Ovary (tissue), 7 donors: ENCODE measurements at regions not wholly inside any gene's neighbourhood (a gene's known extent, or its start where the extent isn't known, plus 50 kb on each side); places are given as distances from the start of the nearest gene placed in this dataset.
"Not testable (repeated sequence)": the region's sequence is repeated elsewhere in the genome, so short reads cannot be mapped to it uniquely, and the experiment has no call there.

ENCODE experiments used
- DNase-seq, 5 donors: peaks; one replicate each; pipeline ENCODE4 v3.0.0-alpha.2; 2019 to 2020
- H3K27ac ChIP-seq, 2 donors: fragments of 200-600 bp; one replicate each; pipeline versions ENCODE4 v1.5.1 to v1.8.0; 2019 to 2022
- H3K27me3 ChIP-seq: fragments of 200-600 bp; one replicate; pipeline ENCODE4 v1.8.0; 2022
- H3K36me3 ChIP-seq: fragments of 200-600 bp; sonication (generic); one replicate; pipeline ENCODE4 v1.5.1; 2019
- H3K4me1 ChIP-seq: one replicate; pipeline ENCODE4 v1.8.1; 2013; ENCODE audit warnings: mild to moderate bottlenecking, moderate library complexity; ENCODE audit not compliant: insufficient read depth
- H3K4me3 ChIP-seq: fragments of 200-600 bp; sonication (generic); one replicate; pipeline ENCODE4 v1.5.1; 2017
- H3K9me3 ChIP-seq, 2 donors: fragments of 200-600 bp in 1 of 2; sonication (generic) in 1 of 2; one replicate each; pipeline versions ENCODE4 v1.5.1 to v1.8.1; 2013 to 2019; ENCODE audit warnings: mild to moderate bottlenecking in 1 of 2, moderate library complexity in 1 of 2
- WGBS, 3 donors: extraction: QIAGEN DNeasy Blood & Tissue Kit in 1 of 3; methylation state at CpG; one replicate each; pipeline versions ENCODE4 v1.1.5 to v1.1.7; 2013 to 2017; 5-methylcytosine and 5-hydroxymethylcytosine counted together
- intact Hi-C, 4 donors: fragments of 100-400 bp; cut with DNase I; formaldehyde crosslinking; loops; one replicate each; pipeline versions ENCODE4 v1.11.0 to v1.15.1; 2022 to 2023
- donor health status: DM: no; HTN: no; CAD: no; lungs with moderate emphysema.
- donor health status: DM: no; HTN: no; CAD: no.
- donor health status: Bipolar disorder and iron deficiency.
- donor health status: DM: no; HTN: no; CAD: no.
- donor health status: DM: yes; HTN: yes; CAD: no.

DNA sequence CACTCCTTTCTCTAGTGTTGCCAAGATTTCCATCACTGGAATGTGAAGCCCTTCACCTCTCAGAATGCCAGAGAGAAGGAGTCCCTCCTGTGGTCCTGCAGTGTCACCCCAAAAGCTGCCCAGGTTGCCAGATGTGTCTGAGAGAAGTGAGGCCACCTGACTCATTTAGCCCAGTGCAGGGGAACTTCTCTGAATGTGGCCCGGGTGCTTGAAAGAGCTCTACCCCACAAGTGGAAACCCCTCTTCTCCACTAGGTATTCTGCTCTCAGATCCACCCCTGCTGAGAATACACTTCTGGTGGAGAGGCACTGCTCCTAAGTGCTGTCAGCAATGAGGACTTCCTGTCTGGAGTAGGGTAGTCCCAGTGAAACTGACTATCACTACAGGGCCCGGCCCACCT is 334.8 kb downstream of the ANAPC1 start:
- H3K4me1 ChIP-seq, H3K9me3 ChIP-seq, DNase-seq, H3K27me3 ChIP-seq, H3K36me3 ChIP-seq, H3K4me3 ChIP-seq, H3K27ac ChIP-seq, intact Hi-C loops: not testable (repeated sequence)
- 83 to 100% methylated on average over 1 of the region's 2 CpGs; no CpG with 5 or more reads in 1 of the 3 donors for WGBS, 3 donors

- H3K9me3 ChIP-seq, DNase-seq, H3K36me3 ChIP-seq, H3K27me3 ChIP-seq, H3K4me1 ChIP-seq, H3K4me3 ChIP-seq, H3K27ac ChIP-seq, intact Hi-C loops: not testable (repeated sequence)
- 17 to 33% (median 27%) methylated on average over 1 of the region's 2 CpGs for WGBS, 3 donors
Measured at GRCh38 chr2:111551428-111551827, 332.6 kb downstream of the ANAPC1 start.

DNA sequence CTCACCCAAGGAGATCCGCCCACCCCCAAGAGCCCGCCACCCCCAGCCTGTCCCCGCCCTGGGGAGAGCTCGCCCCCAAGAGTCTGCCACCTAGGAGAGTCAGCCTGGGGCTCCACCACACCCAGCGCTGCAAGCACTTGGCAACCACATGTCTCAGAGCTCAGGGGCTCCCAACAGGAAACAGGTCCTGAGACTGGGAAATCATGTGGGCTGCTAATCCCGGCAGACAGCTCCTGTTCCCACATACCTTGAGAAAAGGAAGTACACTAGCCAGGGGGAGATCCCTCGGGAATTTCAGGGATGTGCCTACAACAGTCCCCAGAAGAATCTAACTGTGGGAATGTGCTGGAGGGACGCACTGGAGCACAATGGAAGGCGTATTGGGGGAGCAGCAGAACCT is 331.4 kb downstream of the ANAPC1 start:
- H3K4me1 ChIP-seq, H3K4me3 ChIP-seq, H3K27ac ChIP-seq, H3K36me3 ChIP-seq, DNase-seq, intact Hi-C loops, H3K27me3 ChIP-seq, H3K9me3 ChIP-seq: not testable (repeated sequence)
- WGBS, 3 donors = no CpG with 5 or more reads among the region's 9 CpGs

DNA sequence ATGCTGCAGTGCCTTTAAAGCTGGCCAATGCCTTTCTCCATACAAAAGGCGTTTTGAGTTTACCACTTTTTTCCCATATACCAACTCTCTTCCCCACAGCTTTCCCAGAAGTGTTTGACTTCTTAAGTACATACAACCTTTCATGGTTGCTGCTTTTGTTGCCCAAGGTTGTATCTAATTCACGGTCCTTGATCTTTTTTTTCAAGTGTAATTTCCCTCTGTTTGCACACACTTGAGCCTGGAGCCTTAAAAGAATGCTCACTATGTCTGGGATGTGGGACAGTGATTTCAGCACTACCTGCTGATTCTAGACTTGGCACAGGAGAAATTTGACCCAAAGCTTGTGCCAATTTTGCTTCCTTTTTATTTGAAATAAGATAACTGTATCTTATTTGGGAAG is 324.7 kb downstream of the ANAPC1 start:
- DNase-seq, intact Hi-C loops, H3K36me3 ChIP-seq, H3K4me3 ChIP-seq, H3K27ac ChIP-seq, H3K9me3 ChIP-seq, H3K4me1 ChIP-seq, H3K27me3 ChIP-seq: not testable (repeated sequence)
- 57 to 84% (median 75%) methylated on average over 1 to 2 of the region's 2 CpGs for WGBS, 3 donors

GRCh38 chr2:111559814-111560213 is 324.2 kb downstream of the ANAPC1 start:
- 73 to 100% (median 95%) methylated on average over 1 to 3 of the region's 3 CpGs for WGBS, 3 donors
- H3K27ac ChIP-seq, DNase-seq, H3K36me3 ChIP-seq, H3K4me1 ChIP-seq, H3K9me3 ChIP-seq, H3K4me3 ChIP-seq, H3K27me3 ChIP-seq, intact Hi-C loops: not testable (repeated sequence)

DNA sequence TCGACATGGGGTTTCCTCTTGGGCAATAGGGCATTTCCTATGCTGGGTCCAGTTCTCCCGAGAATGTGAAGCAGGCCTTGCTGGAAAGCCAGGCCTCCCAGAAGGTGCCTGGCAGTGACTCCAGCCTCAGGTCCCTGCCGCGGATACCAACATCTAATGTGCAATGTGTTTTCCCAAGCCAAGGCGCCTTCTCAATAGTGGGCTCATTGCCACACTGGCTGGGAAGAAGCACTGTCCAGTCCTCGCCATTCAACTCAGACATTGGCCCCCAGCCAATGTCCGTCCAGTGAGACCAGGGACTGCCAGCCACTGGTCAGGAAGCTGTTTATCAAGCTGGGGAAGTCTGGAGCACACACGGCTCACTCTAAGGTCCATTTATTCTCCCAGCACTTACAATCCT is 317.9 kb downstream of the ANAPC1 start:
- H3K9me3 ChIP-seq, H3K4me3 ChIP-seq, H3K36me3 ChIP-seq, H3K4me1 ChIP-seq, H3K27ac ChIP-seq, intact Hi-C loops, H3K27me3 ChIP-seq: not testable (repeated sequence)
- peak in 1 of 5 donors; percentile 19 for DNase-seq
- WGBS, 3 donors = 54 to 60% (median 59%) methylated on average over 8 of the region's 8 CpGs

DNA sequence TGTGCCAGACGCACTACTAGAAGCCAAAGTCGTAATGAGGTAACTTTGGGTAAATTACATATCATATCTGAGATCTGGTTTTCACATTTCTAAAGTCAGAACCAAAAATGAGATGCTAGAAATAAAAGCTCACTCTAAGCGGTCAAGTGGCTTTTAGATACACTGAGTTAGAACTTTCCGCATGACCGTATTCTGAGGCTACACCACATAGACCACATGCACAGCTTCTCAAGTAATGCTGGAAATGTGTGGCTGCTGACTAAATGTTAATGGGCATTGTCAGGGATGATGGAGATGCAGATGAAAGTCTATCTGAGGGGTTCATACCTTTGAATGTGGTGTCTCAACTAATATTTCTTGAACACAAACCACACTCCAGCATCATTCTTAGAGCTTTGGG is 316.8 kb downstream of the ANAPC1 start:
- H3K27ac ChIP-seq, H3K9me3 ChIP-seq, H3K4me1 ChIP-seq, DNase-seq, H3K4me3 ChIP-seq, intact Hi-C loops, H3K27me3 ChIP-seq, H3K36me3 ChIP-seq: not testable (repeated sequence)
- 72 to 78% (median 77%) methylated on average over 5 of the region's 5 CpGs for WGBS, 3 donors

GRCh38 chr2:111569356-111570199 is 314.4 kb downstream of the ANAPC1 start:
- H3K4me3 ChIP-seq, H3K9me3 ChIP-seq, intact Hi-C loops, H3K27ac ChIP-seq, H3K36me3 ChIP-seq, H3K27me3 ChIP-seq, DNase-seq, H3K4me1 ChIP-seq: not testable (repeated sequence)
- 61 to 69% (median 68%) methylated on average over 4 of the region's 5 CpGs for WGBS, 3 donors

DNA sequence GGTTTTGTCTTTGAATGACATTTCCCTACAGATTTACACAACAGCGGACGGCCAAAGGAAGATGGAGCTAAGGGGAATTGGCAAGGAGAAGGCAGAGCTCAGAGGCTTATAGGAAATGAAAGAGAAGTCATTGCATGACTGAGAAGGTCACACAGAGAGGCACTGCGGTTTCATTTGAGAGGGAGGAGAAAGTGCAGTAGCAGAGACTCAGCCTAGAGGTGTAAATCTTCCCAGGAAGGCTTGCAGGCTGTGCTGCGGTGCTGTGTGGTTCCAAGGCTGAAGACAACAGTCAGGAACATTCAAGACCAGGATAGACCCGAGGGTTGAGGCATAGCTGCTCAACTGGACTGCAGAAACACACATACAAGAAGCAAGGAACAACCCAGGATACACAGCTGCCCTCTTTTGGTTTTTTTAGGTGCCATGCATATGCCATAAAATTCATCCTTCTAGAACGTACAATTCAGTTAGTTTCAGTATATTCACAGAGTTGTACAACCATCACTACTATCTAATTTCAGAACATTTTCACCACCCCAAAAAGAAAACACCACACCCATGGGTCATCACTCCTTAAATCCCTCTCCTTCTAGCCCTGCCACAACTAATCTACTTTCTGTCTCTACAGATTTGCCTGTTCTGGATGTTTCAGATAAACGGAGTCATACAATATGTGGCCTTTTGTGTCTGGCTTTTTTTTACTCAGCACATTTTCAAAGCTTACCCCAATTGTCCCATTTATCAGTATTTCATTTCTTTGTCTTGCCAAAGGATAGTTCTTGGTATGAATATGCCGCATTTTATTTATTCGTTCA is 313.5 kb downstream of the ANAPC1 start:
- 42 to 50% (median 49%) methylated on average over 6 to 9 of the region's 9 CpGs for WGBS, 3 donors

GRCh38 chr2:111574803-111575202 is 309.2 kb downstream of the ANAPC1 start:
- H3K9me3 ChIP-seq, H3K4me1 ChIP-seq, H3K36me3 ChIP-seq, H3K27ac ChIP-seq, H3K4me3 ChIP-seq, H3K27me3 ChIP-seq, DNase-seq, intact Hi-C loops: not testable (repeated sequence)
- WGBS, 3 donors = 68 to 89% (median 73%) methylated on average over 4 of the region's 4 CpGs

More for the DNA sequence above, 313.5 kb downstream of the ANAPC1 start:
- H3K4me1 ChIP-seq, H3K9me3 ChIP-seq, H3K36me3 ChIP-seq, H3K27me3 ChIP-seq, intact Hi-C loops, H3K4me3 ChIP-seq, DNase-seq, H3K27ac ChIP-seq: not testable (repeated sequence)

GRCh38 chr2:111577154-111577885 is 306.7 kb downstream of the ANAPC1 start:
- H3K4me1 ChIP-seq, H3K4me3 ChIP-seq, DNase-seq, H3K9me3 ChIP-seq, intact Hi-C loops, H3K27me3 ChIP-seq, H3K36me3 ChIP-seq, H3K27ac ChIP-seq: not testable (repeated sequence)
- WGBS, 3 donors = 88 to 90% (median 88%) methylated on average over 17 of the region's 18 CpGs
